ENCODE measurements at regions not wholly inside any gene's neighbourhood (a gene's known extent, or its start where the extent isn't known, plus 50 kb on each side); places are given as distances from the start of the nearest gene placed in this dataset.

DNA sequence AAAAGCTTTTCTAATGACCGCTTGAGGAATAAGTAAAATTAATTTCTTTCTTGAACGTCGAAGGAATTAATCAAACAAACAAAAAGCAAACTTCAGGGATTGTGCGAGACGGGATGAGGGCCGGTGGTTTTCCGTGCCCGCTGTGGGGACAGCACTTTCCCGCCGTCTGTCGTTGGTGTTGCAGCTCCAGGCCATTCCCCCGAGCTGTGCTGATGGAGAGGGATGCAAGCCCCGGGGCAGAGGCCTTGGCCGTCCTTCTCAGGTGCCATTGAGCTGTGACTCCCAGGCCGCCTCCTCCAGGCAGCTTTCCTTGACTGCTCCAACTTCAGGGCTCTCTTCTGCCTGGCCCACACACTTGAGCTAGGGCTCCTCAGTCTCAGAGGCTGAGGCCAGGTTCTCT is 109.0 kb upstream of the C14orf180 start:
- Histone ChIP-seq H4K20me1 (ENCODE audit: insufficient read depth) (no peaks in the 10 kb centered on the region), H2AFZ (ENCODE audit: low read depth, low read length, poor library complexity, severe bottlenecking) (no peak overlapping the region), H3K27ac (ENCODE audit: low read depth, low read length) (no peak overlapping the region), H3K9ac (ENCODE audit: low read length) (no peak overlapping the region), H3K9me2 (ENCODE audit: insufficient read depth) (no peaks in the 10 kb centered on the region), H3K79me2 (ENCODE audit: insufficient read depth, low read length) (no peaks in the 10 kb centered on the region), H3K27me3 (ENCODE audit: insufficient read depth, low read length) (peaks cover 18% of the 10 kb centered on the region; the same call in 1 of the 2 replicates), H3K4me3 (replicated peaks in 1 of 2; ENCODE audit: low read depth in 1 of 2, low read length in 2 of 2) (no peak overlapping the region), H3K4me2 (ENCODE audit: low read length) (no peak overlapping the region), H3K9me3 (ENCODE audit: control insufficient read depth in 1 of 2, insufficient read depth in 1 of 2, low read depth in 1 of 2, low read length in 2 of 2) (no peaks in the 10 kb centered on the region), H3K36me3 (ENCODE audit: control insufficient read depth in 1 of 2, insufficient read depth in 2 of 2, low read length in 2 of 2) (no peaks in the 10 kb centered on the region), H3K4me1 (ENCODE audit: control insufficient read depth in 1 of 2, insufficient read depth in 2 of 2, low read length in 2 of 2) (no peaks in the 10 kb centered on the region)
- no peak for DNase-seq (ENCODE audit: low read depth, low spot score)
- CTCF ChIA-PET: no interaction called here
- BruUV-seq (replicated peaks): no TSS peak
- no peak for ATAC-seq
- RAD21 ChIA-PET (ENCODE audit: low non-redundant PET in 1 of 2, low total read pairs in 2 of 2, uncharacterized antibody in 2 of 2, unreplicated experiment in 2 of 2): no interaction called here
- TF ChIP-seq EZH2phosphoT487 (IDR thresholded peaks at IDR 0.05; ENCODE audit: borderline replicate concordance): no peak
- TF ChIP-seq MAX (IDR thresholded peaks at IDR 0.05): no peak
- no peak for TF ChIP-seq SP1 (IDR thresholded peaks at IDR 0.05; ENCODE audit: low read depth)
- no peak for TF ChIP-seq ELF1 (IDR thresholded peaks at IDR 0.05; ENCODE audit: borderline replicate concordance, low read depth)
- TF ChIP-seq FOSL1 (IDR thresholded peaks at IDR 0.05; ENCODE audit: low read depth): no peak
- TF ChIP-seq YY1 (IDR thresholded peaks at IDR 0.05; ENCODE audit: extremely low read depth, insufficient replicate concordance, low read depth, low read length): no peak
- no peak for TF ChIP-seq CEBPB (IDR thresholded peaks at IDR 0.05; ENCODE audit: low read depth)
- TF ChIP-seq POLR2AphosphoS5 (IDR thresholded peaks at IDR 0.05; ENCODE audit: low read depth, low read length): no peak
- no peak for TF ChIP-seq ZNF274 (IDR thresholded peaks at IDR 0.05; ENCODE audit: low read depth, low read length)
- TF ChIP-seq CBX3 (IDR thresholded peaks at IDR 0.05; ENCODE audit: low read depth): no peak
- intact Hi-C loops (cut with micrococcal nuclease): no loop called here
- POLR2A ChIA-PET: no interaction called here

DNA sequence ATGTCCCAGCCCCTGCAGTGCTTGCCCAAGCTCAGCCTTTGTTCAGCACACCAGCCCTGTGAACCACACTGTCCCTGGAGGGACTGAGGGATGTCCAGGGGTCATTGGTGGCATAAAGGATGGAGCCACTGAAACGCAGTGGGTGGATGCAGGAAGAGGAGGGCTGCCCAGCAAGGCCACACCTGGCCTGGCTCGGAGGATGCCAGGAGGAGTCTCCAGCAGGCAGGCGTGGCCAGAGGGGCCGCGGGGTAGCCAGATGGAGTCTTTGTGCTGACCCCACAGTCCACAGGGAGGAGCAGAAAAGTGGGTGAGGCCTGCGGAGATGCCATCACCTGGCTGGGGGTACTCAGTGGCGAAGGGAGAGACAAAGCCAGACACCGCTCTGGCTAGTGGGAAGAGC is 108.5 kb upstream of the C14orf180 start:
- DNase-seq (ENCODE audit: low read depth, low spot score): no peak
- RAD21 ChIA-PET (ENCODE audit: low non-redundant PET in 1 of 2, low total read pairs in 2 of 2, uncharacterized antibody in 2 of 2, unreplicated experiment in 2 of 2): no interaction called here
- Histone ChIP-seq H3K9me3 (ENCODE audit: control insufficient read depth in 1 of 2, insufficient read depth in 1 of 2, low read depth in 1 of 2, low read length in 2 of 2) (no peaks in the 10 kb centered on the region), H3K36me3 (ENCODE audit: control insufficient read depth in 1 of 2, insufficient read depth in 2 of 2, low read length in 2 of 2) (no peaks in the 10 kb centered on the region), H4K20me1 (ENCODE audit: insufficient read depth) (no peaks in the 10 kb centered on the region), H3K27ac (ENCODE audit: low read depth, low read length) (no peak overlapping the region), H3K27me3 (ENCODE audit: insufficient read depth, low read length) (peaks cover 18% of the 10 kb centered on the region; the same call in 1 of the 2 replicates), H3K4me1 (ENCODE audit: control insufficient read depth in 1 of 2, insufficient read depth in 2 of 2, low read length in 2 of 2) (no peaks in the 10 kb centered on the region), H3K4me2 (ENCODE audit: low read length) (no peak overlapping the region), H3K79me2 (ENCODE audit: insufficient read depth, low read length) (no peaks in the 10 kb centered on the region), H3K4me3 (replicated peaks in 1 of 2; ENCODE audit: low read depth in 1 of 2, low read length in 2 of 2) (no peak overlapping the region), H2AFZ (ENCODE audit: low read depth, low read length, poor library complexity, severe bottlenecking) (no peak overlapping the region), H3K9ac (ENCODE audit: low read length) (no peak overlapping the region), H3K9me2 (ENCODE audit: insufficient read depth) (no peaks in the 10 kb centered on the region)
- POLR2A ChIA-PET: no interaction called here
- no peak for ATAC-seq
- BruUV-seq (replicated peaks): no TSS peak
- intact Hi-C loops (cut with micrococcal nuclease): no loop called here
- CTCF ChIA-PET: no interaction called here
- TF ChIP-seq EGR1 (IDR thresholded peaks at IDR 0.05; ENCODE audit: low read depth) (no peak), EZH2 (IDR thresholded peaks at IDR 0.05) (no peak)
